RPMI7951 (cell line): ENCODE measurements at regions not wholly inside any gene's neighbourhood (a gene's known extent, or its start where the extent isn't known, plus 50 kb on each side); places are given as distances from the start of the nearest gene placed in this dataset.
A peak's percentile ranks its signal among the peaks of the same experiment; 100 is the strongest.

Experiments
- DNase-seq: peaks from one replicate; pipeline ENCODE4 v3.0.0-alpha.2; 2012; ENCODE audit warnings: low read depth

GRCh38 chr10:128744811-128745305 lies 618.6 kb upstream of the MKI67 start:
- DNase-seq = no peak

DNA sequence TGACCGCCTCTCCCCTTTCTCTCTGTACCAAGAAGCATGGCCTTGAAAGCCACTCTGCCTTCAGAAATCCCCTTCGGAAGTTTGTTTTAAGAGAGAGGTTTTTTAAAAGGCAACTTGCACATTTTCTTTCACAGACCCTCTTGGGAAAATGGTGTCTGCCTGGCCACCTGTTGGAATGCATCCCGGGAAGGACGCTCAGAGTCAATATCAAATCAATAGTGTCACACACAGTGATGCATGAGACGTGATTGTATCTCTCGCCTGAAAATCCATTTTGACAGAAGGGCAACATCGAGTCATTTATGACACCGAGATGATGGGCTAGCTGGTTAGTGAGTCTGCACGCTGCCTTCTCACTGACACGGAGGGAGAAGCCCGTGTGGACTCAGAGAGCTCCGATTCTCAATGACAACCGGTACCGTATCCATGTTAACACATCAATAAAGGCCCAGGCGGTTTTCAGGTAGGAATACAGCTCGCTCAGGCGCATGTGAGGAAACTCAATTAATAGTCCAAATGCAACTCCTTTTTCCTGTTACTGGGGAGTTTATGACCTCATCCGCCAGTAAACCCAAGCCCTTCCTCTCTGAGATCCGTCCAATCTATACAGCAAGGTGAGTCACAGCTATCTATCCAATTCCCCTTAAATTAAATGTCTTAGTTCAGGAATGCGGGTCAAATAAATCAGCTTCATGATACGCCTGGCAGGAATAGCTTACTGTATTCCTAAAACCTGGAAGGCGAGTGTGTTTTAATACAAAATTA lies 621.5 kb upstream of the MKI67 start:
- no peak for DNase-seq

DNA sequence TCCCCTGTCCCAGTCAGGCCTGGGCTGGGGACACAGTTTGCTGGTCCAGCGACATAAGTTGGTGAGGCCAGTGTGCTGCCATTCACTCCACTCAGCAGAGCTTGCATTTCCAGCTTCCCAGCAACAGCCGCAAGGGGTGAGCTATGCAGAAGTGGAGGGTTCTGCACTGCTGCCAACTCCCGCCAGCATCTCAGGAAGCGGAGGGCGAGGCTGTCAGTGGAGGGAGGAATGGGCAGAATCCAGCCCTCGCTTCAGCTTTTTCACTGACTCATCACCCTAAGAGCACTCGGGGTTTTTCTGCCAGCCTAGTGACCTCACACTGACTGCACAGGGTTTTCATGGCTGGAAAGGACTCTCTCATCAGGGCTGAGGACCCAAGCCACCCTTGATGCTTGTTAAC lies 625.1 kb upstream of the MKI67 start:
- DNase-seq = peak; percentile 63

DNA sequence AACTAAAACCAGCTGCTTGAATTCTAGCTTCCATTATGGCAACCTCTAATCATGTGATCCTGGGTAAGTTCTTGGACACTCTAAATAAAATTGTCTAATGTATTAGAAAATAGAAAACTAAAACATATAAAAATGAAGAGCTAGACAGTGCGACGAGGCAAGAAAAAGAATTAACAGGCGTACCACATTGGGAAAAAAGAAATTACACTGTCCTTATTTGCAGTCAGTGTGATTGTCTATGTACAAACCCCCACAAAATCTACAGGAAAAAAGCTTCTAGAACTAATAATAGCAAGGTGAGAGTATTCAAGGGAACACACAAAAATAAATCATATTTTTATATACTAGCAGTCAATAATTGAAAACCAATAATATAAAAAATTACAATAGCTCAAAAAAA lies 625.6 kb upstream of the MKI67 start:
- DNase-seq = no peak

- DNase-seq = no peak
Measured at GRCh38 chr10:128759174-128759573, 633.0 kb upstream of the MKI67 start.

GRCh38 chr10:128763588-128763987 lies 637.4 kb upstream of the MKI67 start:
- DNase-seq = no peak

- no peak for DNase-seq
Measured at GRCh38 chr10:128764190-128764589, 638.0 kb upstream of the MKI67 start.

GRCh38 chr10:128766915-128767314 lies 640.7 kb upstream of the MKI67 start:
- no peak for DNase-seq

DNA sequence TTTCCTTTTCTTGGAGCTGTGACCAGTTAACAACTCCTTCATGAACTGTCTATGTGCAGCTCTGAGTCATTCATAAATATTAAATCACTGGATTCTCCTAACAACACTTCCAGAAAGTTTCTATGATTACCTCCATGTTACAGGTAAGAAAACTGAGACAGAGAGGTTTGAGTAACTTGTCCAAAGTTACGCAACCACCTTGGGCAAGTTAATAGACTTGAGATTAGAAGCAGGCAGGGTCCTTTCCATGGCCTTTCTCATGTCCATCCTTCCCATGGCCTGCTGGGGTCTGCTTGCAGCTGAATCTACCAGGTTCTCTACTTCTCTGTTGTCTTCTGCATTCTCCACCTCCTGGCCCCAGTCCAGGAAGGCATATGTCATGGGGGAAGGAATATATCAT lies 648.8 kb upstream of the MKI67 start:
- no peak for DNase-seq

- no peak for DNase-seq
Measured at GRCh38 chr10:128775743-128776142, 649.5 kb upstream of the MKI67 start.

DNA sequence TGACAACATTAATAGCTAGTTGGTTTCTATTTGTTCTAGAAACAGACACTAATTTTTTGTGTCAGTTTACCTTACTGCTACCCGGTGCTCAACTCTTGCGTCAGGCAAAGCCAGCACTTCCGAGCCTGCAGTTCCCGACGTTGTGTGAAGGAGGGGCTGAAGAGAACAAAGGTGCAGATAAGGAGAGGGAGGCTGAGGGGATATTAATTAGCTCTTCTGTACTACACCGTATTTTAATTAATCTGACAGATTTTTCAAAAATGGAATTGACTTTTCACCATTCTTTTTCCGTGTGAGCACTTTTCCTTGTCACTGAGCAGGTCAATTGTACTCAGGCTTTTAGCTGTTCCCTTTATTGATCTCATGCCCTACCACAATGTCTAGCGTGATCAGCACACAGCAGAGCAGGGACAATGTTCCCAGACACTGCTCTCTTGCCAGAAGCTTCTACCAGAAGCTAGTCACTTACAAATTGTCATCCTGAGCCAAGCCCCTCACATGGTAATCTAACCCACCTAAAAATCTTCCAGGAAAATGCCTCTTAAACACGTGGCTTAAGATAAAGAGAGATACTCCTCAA lies 650.5 kb upstream of the MKI67 start:
- no peak for DNase-seq

GRCh38 chr10:128777342-128777741 lies 651.1 kb upstream of the MKI67 start:
- DNase-seq = no peak

DNA sequence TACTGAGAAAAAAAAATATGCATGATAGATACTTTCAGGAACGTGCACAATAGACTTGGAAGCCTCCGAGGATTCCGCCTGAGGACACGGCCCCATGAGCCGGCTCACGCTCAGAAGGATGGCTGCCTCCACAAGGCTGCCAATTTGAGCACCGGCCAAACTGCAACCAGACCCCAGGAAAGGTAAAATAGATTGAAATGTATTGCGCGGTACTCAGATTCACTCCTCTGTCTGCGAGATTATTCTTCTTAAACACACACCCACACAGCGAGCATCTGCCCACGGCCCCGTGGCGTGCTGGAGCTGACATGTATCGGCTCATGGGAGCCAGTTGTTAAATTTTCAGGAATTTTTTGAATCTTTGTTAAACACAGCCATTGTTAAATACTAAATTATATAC lies 653.2 kb upstream of the MKI67 start:
- no peak for DNase-seq

- no peak for DNase-seq
Measured at GRCh38 chr10:128780156-128780761, 654.0 kb upstream of the MKI67 start.

DNA sequence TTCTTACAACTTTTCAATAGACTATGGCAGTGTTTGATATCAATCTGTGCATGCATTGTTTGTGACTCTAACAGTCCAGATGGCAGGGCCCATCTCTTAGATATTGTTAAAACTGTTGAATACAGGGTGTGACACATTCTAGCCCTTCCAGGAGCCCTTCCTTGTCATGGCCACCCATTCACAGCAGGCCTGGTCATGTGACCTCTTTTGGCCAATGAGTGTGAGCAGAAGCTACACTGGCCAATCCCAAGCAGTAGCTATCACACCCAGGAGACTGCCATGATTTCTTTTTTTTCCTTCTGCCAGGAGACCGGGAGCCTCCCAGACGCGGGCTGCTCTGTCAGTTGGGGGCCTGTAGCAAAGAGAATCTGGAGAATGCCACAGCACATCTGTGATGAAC lies 655.4 kb upstream of the MKI67 start:
- no peak for DNase-seq

- DNase-seq = no peak
Measured at GRCh38 chr10:128784444-128784843, 658.2 kb upstream of the MKI67 start.

- DNase-seq = no peak
Measured at GRCh38 chr10:128792426-128793140, 666.4 kb upstream of the MKI67 start.

DNA sequence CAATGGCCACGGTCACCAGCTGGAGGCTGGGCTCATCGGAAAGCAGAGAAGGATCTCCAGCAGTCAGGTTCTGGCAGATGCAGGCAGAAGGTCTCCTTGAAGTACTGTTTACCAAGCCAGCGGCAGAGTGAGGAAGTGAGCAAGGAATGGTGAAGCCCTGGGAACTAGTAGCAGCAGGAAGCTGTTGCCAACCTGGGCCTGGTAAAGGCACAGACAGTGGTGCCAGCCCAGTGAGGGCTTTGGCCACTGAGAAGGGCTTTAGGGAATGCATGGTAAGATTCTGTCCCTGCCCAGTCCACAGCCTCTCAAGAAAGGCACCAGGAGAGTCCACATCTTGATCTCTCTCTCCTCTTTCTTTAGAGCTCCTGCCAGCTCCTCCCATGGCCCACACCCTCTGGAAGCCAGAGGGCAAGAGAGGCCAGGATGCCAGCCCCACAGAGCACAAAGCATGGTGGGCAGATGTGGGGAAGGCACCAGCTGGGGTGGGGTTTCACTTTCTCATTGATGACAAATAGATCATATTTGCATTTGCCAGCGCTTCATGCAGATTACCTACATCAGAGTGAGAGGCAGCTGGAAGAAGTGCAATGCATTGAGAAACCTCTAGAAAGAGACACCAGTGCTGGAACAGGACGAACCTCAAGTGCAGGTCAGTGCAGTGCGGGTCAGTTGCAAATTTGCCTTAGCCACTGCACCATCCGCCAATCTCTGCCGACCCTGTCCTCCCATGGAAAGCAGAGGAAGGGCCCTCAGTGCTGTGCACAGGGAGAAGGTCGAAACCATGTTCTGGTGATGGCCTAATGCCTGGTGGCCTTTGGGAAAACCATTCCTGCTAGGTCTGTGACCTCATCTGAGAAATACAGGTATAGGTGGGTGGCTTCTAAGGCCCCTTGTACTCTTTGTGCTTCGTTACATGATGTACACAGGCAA lies 667.8 kb upstream of the MKI67 start:
- DNase-seq = no peak

GRCh38 chr10:128796396-128796912 lies 670.2 kb upstream of the MKI67 start:
- no peak for DNase-seq

DNA sequence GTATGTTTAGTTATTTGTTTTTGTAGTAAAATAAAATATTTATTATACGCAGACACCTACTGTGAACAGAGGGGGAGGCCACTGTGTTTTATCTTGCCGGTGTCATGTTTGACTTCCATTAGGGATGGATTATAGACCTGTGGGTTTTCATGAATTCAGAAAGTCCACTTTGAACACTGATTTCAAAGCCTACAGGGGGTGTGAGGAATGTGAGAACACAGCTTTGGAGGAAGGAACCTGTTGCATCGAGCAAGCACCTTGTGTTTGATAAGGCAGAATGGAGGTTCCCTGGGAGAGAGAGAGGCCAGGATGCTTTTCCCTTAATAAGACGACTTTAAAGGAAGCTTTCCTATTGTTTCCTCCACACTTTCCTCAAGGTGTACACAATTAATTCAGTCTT lies 665.0 kb upstream of the MGMT start:
- DNase-seq = no peak

DNA sequence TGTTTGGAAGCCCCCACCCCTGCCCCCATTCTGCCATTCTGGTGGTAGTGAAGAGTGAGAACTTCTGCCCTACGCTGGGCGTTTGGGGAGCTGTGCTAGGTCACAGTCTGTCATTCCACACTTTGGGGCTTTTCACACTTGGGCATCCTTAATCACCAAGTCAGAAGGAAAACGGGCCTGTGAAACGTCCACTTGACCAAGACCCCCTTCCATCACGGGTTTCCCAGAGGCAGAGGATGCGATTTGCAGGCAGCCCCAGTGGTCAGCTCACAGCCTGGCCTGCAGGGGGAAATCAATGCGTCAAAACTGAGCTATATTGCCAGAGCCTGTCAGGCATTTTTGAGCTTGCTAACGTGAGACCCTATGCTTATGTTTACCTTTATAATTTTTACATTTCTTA lies 663.3 kb upstream of the MGMT start:
- no peak for DNase-seq
